AG04450 (cell line): ENCODE measurements at regions not wholly inside any gene's neighbourhood (a gene's known extent, or its start where the extent isn't known, plus 50 kb on each side); places are given as distances from the start of the nearest gene placed in this dataset.
"Not testable (repeated sequence)": the region's sequence is repeated elsewhere in the genome, so short reads cannot be mapped to it uniquely, and the experiment has no call there.

Experiments
- CTCF ChIA-PET: fragments of 300-600, 350-600 bp; formaldehyde crosslinking; extraction: SDS; loops from one replicate; lab custom pipeline; 2022; ENCODE audit warnings: antibody characterized with exemption, inconsistent platforms; lab: Charles Lee
- POLR2A ChIA-PET: fragments of 350-600 bp; formaldehyde crosslinking; extraction: SDS; loops from one replicate; lab custom pipeline; 2021; ENCODE audit warnings: antibody characterized with exemption, inconsistent platforms; lab: Yijun Ruan, JAX
- DNase-seq: peaks from one replicate; pipeline ENCODE4 v3.0.0-alpha.2; 2011; ENCODE audit warnings: low read depth, low spot score
- H3K27ac ChIP-seq: one replicate; pipeline ENCODE4 v1.5.1; 2012; ENCODE audit warnings: low read depth, low read length, control low read depth
- H3K27me3 ChIP-seq: one replicate; pipeline ENCODE4 v1.6.0; 2012; ENCODE audit warnings: low read length; ENCODE audit not compliant: control insufficient read depth, insufficient read depth
- H3K4me3 ChIP-seq: 2 replicates; pipeline ENCODE4 v1.5.1; 2011; ENCODE audit warnings: mild to moderate bottlenecking, low read depth, low read length, control low read depth
- H3K9me3 ChIP-seq: 2 replicates; pipeline ENCODE4 v1.5.1; 2012; ENCODE audit warnings: low read length; ENCODE audit not compliant: control insufficient read depth, insufficient read depth
- TF ChIP-seq, protein P1 (sequence below): IDR thresholded peaks from 2 replicates; pipeline ENCODE4 v1.5.1; 2011; ENCODE audit warnings: low read depth, low read length, control low read depth, inconsistent platforms

- TF ChIP-seq, protein P1, sequence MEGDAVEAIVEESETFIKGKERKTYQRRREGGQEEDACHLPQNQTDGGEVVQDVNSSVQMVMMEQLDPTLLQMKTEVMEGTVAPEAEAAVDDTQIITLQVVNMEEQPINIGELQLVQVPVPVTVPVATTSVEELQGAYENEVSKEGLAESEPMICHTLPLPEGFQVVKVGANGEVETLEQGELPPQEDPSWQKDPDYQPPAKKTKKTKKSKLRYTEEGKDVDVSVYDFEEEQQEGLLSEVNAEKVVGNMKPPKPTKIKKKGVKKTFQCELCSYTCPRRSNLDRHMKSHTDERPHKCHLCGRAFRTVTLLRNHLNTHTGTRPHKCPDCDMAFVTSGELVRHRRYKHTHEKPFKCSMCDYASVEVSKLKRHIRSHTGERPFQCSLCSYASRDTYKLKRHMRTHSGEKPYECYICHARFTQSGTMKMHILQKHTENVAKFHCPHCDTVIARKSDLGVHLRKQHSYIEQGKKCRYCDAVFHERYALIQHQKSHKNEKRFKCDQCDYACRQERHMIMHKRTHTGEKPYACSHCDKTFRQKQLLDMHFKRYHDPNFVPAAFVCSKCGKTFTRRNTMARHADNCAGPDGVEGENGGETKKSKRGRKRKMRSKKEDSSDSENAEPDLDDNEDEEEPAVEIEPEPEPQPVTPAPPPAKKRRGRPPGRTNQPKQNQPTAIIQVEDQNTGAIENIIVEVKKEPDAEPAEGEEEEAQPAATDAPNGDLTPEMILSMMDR, result no peak
- DNase-seq, result no peak
- no peak overlapping the region for H3K27ac ChIP-seq
- H3K4me3 ChIP-seq, result no peak overlapping the region
- H3K27me3 ChIP-seq, result no peaks in the 10 kb centered on the region
- POLR2A ChIA-PET, result no interaction called here
- H3K9me3 ChIP-seq, result no peaks in the 10 kb centered on the region
- CTCF ChIA-PET, result no interaction called here
These were observed 106.5 kb downstream of the UTP18 start for GRCh38 chr17:51366866-51367265.

DNA sequence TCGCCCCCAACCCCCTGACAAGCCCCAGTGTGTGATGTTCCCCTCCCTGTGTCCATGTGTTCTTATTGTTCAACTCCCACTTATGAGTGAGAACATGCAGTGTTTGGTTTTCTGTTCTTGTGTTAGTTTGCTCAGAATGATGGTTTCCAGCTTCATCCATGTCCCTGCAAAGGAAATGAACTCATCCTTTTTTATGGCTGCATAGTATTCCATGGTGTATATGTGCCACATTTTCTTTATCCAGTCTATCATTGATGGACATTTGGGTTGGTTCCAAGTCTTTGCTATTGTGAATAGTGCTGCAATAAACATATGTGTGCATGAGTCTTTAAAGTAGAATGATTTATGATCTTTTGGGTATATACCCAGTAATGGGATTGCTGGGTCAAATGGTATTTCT is 107.5 kb downstream of the UTP18 start:
- POLR2A ChIA-PET, CTCF ChIA-PET, H3K4me3 ChIP-seq, DNase-seq, H3K9me3 ChIP-seq, H3K27ac ChIP-seq, H3K27me3 ChIP-seq: not testable (repeated sequence)

DNA sequence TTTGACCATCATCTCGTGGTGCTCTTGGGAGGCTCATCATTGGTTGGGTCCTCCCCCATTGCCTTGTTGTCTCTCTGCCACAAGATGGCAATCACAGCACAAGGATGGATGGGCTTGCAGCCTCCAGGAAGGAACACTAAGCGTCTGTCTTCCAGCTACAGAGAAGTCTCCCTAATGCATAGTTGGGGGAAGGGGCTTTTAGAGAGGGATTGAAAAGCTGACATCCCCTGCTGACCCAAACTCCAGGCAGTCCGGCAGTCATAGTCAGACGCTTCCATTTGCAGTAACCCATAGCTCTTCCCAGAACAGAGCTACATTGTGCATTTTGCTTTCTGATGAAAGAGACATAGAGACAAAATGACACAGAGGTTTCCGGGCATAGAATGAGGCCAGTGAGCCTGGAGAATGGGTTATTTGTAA is 111.4 kb downstream of the UTP18 start:
- no peaks in the 10 kb centered on the region for H3K9me3 ChIP-seq
- H3K27me3 ChIP-seq, result no peaks in the 10 kb centered on the region
- CTCF ChIA-PET, result interaction anchor here (0.5 to 1.0 kb wide), 2 partner anchors 8 to 888 kb away, joined by 3 to 15 read pairs; no protein-coding TSS in a partner anchor
- TF ChIP-seq, protein P1, result peak; percentile 54
- H3K27ac ChIP-seq, result no peak overlapping the region
- DNase-seq, result no peak
- POLR2A ChIA-PET, result no interaction called here
- no peak overlapping the region for H3K4me3 ChIP-seq

DNA sequence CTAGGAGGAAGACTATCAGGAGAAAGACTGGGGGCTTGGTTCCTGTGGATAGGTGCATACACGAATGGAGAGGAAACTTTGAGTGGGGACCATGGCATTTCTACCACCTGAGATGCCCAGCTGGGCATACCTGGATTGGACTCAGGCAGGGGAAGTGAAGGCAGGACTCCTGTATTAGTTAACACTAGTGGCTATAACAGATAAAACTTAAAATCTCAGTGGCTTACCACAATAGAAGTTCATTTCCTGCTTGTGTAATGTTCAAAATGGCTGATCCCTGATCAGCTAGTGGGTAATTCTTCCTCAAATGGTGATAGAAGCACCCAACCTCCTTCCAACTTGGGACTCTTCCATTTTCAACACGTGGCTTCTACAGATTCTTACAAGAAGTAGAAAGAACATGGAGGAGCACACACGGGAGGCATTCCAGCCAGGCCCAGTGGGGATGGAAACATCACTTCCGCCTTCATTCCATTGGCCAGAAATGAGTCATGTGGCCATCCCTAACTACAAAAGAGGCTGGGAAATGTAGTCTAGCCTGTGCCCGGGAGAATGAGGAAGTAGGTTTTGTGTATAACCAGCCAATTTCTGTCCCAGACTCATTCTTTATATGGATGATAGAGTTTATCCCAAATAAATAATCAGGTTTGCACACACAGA is 112.1 kb downstream of the UTP18 start:
- DNase-seq, result no peak
- Histone ChIP-seq H3K4me3 (no peak overlapping the region), H3K27ac (no peak overlapping the region), H3K27me3 (no peaks in the 10 kb centered on the region), H3K9me3 (no peaks in the 10 kb centered on the region)
- CTCF ChIA-PET, result interaction anchor here (0.5 to 1.0 kb wide), 2 partner anchors 8 to 889 kb away, joined by 3 to 15 read pairs; no protein-coding TSS in a partner anchor
- POLR2A ChIA-PET, result no interaction called here
- TF ChIP-seq, protein P1, result no peak

GRCh38 chr17:51373489-51374152 is 113.3 kb downstream of the UTP18 start:
- ChIA-PET POLR2A (no interaction called here), CTCF (no interaction called here)
- Histone ChIP-seq H3K4me3 (no peak overlapping the region), H3K27me3 (no peaks in the 10 kb centered on the region), H3K9me3 (no peaks in the 10 kb centered on the region), H3K27ac (no peak overlapping the region)
- no peak for DNase-seq
- TF ChIP-seq, protein P1, result no peak
